NCI-H1105 (cell line): ENCODE measurements at regions not wholly inside any gene's neighbourhood (a gene's known extent, or its start where the extent isn't known, plus 50 kb on each side); places are given as distances from the start of the nearest gene placed in this dataset.
"Not testable (repeated sequence)": the region's sequence is repeated elsewhere in the genome, so short reads cannot be mapped to it uniquely, and the experiment has no call there.

Source experiments
- DNase-seq: peaks from one replicate; lab custom pipeline; 2025; lab: John Stamatoyannopoulos, UW

GRCh38 chr2:63695583-63695982, 106.8 kb downstream of the MDH1 start:
- DNase-seq: no peak

GRCh38 chr2:63696496-63696895, 107.7 kb downstream of the MDH1 start:
- DNase-seq: no peak

- no peak for DNase-seq
Measured at GRCh38 chr2:63697160-63697559, 108.4 kb downstream of the MDH1 start.

- DNase-seq: no peak
Measured at GRCh38 chr2:63698786-63699548, 110.2 kb downstream of the MDH1 start.

- DNase-seq: no peak
Measured at GRCh38 chr2:63699549-63699839, 110.7 kb downstream of the MDH1 start.

- no peak for DNase-seq
Measured at GRCh38 chr2:63700271-63700670, 111.5 kb downstream of the MDH1 start.

GRCh38 chr2:63701406-63701805, 112.6 kb downstream of the MDH1 start:
- DNase-seq: no peak

- DNase-seq: not testable (repeated sequence)
Measured at GRCh38 chr2:63706084-63706483, 117.3 kb downstream of the MDH1 start.

- no peak for DNase-seq
Measured at GRCh38 chr2:63710732-63711131, 122.0 kb downstream of the MDH1 start.

GRCh38 chr2:63712748-63713147, 124.0 kb downstream of the MDH1 start:
- no peak for DNase-seq

- no peak for DNase-seq
Measured at GRCh38 chr2:63716146-63716545, 125.5 kb upstream of the UGP2 start.

GRCh38 chr2:63719052-63719451, 122.6 kb upstream of the UGP2 start:
- no peak for DNase-seq

- no peak for DNase-seq
Measured at GRCh38 chr2:63721082-63721424, 120.6 kb upstream of the UGP2 start.

- not testable (repeated sequence) for DNase-seq
Measured at GRCh38 chr2:63722284-63722683, 119.4 kb upstream of the UGP2 start.

GRCh38 chr2:63723709-63724108, 118.0 kb upstream of the UGP2 start:
- DNase-seq: no peak

GRCh38 chr2:63725212-63725611, 116.5 kb upstream of the UGP2 start:
- DNase-seq: not testable (repeated sequence)

- no peak for DNase-seq
Measured at GRCh38 chr2:63729362-63729761, 112.3 kb upstream of the UGP2 start.

- DNase-seq: no peak
Measured at GRCh38 chr2:63729831-63730230, 111.9 kb upstream of the UGP2 start.

- no peak for DNase-seq
Measured at GRCh38 chr2:63734510-63734909, 107.2 kb upstream of the UGP2 start.

GRCh38 chr2:63735263-63735662, 106.4 kb upstream of the UGP2 start:
- no peak for DNase-seq

GRCh38 chr2:63735931-63736330, 105.8 kb upstream of the UGP2 start:
- no peak for DNase-seq

- DNase-seq: no peak
Measured at GRCh38 chr2:63736354-63736753, 105.3 kb upstream of the UGP2 start.

- no peak for DNase-seq
Measured at GRCh38 chr2:63737081-63737751, 104.5 kb upstream of the UGP2 start.

GRCh38 chr2:63738019-63738418, 103.7 kb upstream of the UGP2 start:
- DNase-seq: no peak
